Esophagus squamous epithelium (tissue), 5 donors: ENCODE measurements at regions not wholly inside any gene's neighbourhood (a gene's known extent, or its start where the extent isn't known, plus 50 kb on each side); places are given as distances from the start of the nearest gene placed in this dataset.

Experiments used
- DNase-seq: peaks from one replicate; lab custom pipeline; 2025; lab: John Stamatoyannopoulos, UW
- H3K27ac ChIP-seq, 4 donors: fragments of 200-600 bp; sonication (generic); one replicate each; pipeline ENCODE4 v1.5.1; 2016 to 2019; ENCODE audit warnings: mild to moderate bottlenecking in 1 of 4
- H3K27me3 ChIP-seq, 4 donors: fragments of 200-600 bp; sonication (generic); 1 replicate in 3 of 4; 2 replicates in 1 of 4; pipeline versions ENCODE4 v1.5.1 to v1.6.0; 2017 to 2021; ENCODE audit warnings: antibody characterized with exemption in 1 of 4
- H3K36me3 ChIP-seq, 3 donors: fragments of 200-600 bp; sonication (generic); one replicate each; pipeline ENCODE4 v1.5.1; 2016 to 2019
- H3K4me1 ChIP-seq, 3 donors: fragments of 200-600 bp; sonication (generic); one replicate each; pipeline ENCODE4 v1.5.1; 2017 to 2019
- H3K4me3 ChIP-seq, 4 donors: fragments of 200-600 bp; sonication (generic); 1 replicate in 3 of 4; 2 replicates in 1 of 4; pipeline ENCODE4 v1.5.1; 2016 to 2019; ENCODE audit warnings: mild to moderate bottlenecking in 2 of 4, moderate library complexity in 1 of 4
- H3K9me3 ChIP-seq, 3 donors: fragments of 200-600 bp; sonication (generic); one replicate each; pipeline ENCODE4 v1.5.1; 2016 to 2019
- POLR2A ChIP-seq, 4 donors: fragments of 450-650 bp; IDR thresholded peaks; one replicate each; pipeline ENCODE4 v1.6.1; 2017; ENCODE audit warnings: antibody characterized with exemption in 4 of 4, mild to moderate bottlenecking in 4 of 4, moderate library complexity in 3 of 4
- WGBS, 2 donors: methylation state at CpG; one replicate each; pipeline ENCODE4 v1.1.5; 2018; 5-methylcytosine and 5-hydroxymethylcytosine counted together
- intact Hi-C: fragments of 100-400 bp; cut with DNase I; formaldehyde crosslinking; loops from one replicate; pipeline ENCODE4 v1.15.0; 2022
- TF ChIP-seq, protein P1 (sequence below), 6 experiments: fragments of 450-650 bp in 4 of 6; fragments of 200-600 bp in 2 of 6; sonication (generic) in 2 of 6; IDR thresholded peaks; one replicate each; pipeline ENCODE4 v1.5.1; 2016 to 2019; ENCODE audit warnings: antibody characterized with exemption in 6 of 6, mild to moderate bottlenecking in 4 of 6, moderate library complexity in 4 of 6
- donor health status: DM: yes; HTN: yes; CAD: no.

DNA sequence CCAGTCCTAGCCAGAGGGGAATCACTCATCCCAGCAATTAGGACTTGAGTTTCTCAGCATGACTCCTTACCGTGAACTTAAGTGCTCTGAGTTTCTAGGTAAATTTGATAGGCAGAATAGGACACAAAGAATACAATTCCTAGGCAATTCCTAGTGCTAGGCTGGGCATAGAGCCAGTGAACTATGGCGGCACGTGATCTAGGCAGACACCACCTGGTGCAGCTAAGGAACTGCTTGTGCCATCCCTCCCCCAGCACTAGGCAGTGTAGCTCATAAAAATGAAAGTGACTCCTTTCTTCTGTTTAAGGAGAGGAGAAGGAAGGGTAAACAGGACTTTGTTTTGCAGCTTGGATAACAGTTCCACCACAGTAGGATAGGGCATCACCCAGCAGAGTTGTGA, 736.3 kb upstream of the PCDH7 start:
- Histone ChIP-seq H3K4me1 (no peaks in the 10 kb centered on the region), H3K4me3 (no peak overlapping the region), H3K27me3 (no peaks in the 10 kb centered on the region), H3K9me3 (no peaks in the 10 kb centered on the region), H3K27ac (no peak overlapping the region), H3K36me3 (no peaks in the 10 kb centered on the region)
- WGBS, 2 donors: 68 to 74% methylated on average over 3 of the region's 3 CpGs
- intact Hi-C loops: no loop called here
- TF ChIP-seq POLR2A (IDR thresholded peaks at IDR 0.05): no peak
- TF ChIP-seq, protein P1, sequence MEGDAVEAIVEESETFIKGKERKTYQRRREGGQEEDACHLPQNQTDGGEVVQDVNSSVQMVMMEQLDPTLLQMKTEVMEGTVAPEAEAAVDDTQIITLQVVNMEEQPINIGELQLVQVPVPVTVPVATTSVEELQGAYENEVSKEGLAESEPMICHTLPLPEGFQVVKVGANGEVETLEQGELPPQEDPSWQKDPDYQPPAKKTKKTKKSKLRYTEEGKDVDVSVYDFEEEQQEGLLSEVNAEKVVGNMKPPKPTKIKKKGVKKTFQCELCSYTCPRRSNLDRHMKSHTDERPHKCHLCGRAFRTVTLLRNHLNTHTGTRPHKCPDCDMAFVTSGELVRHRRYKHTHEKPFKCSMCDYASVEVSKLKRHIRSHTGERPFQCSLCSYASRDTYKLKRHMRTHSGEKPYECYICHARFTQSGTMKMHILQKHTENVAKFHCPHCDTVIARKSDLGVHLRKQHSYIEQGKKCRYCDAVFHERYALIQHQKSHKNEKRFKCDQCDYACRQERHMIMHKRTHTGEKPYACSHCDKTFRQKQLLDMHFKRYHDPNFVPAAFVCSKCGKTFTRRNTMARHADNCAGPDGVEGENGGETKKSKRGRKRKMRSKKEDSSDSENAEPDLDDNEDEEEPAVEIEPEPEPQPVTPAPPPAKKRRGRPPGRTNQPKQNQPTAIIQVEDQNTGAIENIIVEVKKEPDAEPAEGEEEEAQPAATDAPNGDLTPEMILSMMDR (IDR thresholded peaks at IDR 0.05): no peak
- no peak for DNase-seq

DNA sequence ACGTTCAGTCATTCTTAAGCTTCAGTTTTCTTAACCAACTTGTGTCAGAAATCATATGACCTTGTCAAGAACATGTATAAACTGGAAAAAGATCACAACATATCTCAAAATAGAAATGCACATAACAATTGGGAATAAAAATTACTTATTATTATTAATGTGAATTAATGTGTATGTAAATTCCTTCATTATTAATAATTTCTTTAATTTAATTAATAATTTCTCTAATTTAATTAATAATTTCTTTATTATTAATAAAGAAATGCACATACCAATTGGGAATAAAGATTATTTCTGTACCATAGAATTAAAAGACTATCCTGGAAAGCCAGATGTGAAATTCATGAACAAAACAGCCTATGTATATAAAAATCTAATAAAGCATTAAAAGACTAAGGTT, 718.5 kb upstream of the PCDH7 start:
- intact Hi-C loops: no loop called here
- no peak for TF ChIP-seq POLR2A (IDR thresholded peaks at IDR 0.05)
- TF ChIP-seq, protein P1 (IDR thresholded peaks at IDR 0.05): no peak
- DNase-seq: no peak
- Histone ChIP-seq H3K36me3 (no peaks in the 10 kb centered on the region), H3K27ac (no peak overlapping the region), H3K9me3 (no peaks in the 10 kb centered on the region), H3K27me3 (no peaks in the 10 kb centered on the region), H3K4me1 (no peaks in the 10 kb centered on the region), H3K4me3 (no peak overlapping the region)
- 38 to 42% methylated on average over 1 of the region's 1 CpG for WGBS, 2 donors

DNA sequence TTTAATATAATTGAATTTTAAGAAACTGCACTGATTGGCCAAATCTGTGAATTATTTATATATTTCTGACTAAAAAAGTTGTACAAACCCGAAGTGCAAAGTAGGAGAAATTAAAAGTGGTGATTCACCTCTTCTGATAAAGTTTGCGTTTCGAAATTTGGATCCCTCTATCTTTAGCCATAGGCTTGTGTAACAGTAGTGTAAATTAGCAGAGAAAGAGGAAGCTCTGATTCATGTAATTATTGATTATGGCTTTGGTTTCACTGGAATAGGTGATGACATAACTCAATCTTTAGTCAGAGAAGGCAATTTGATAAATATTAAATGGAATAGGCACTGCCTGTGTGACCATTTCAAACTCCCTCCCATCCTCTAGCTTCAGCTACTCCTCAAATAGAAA, 717.8 kb upstream of the PCDH7 start:
- Histone ChIP-seq H3K36me3 (no peaks in the 10 kb centered on the region), H3K4me1 (no peaks in the 10 kb centered on the region), H3K4me3 (no peak overlapping the region), H3K9me3 (peaks cover 0 to 2% (median 0%) of the 10 kb centered on the region in 3 donors), H3K27ac (no peak overlapping the region), H3K27me3 (no peaks in the 10 kb centered on the region)
- 58 to 68% methylated on average over 3 of the region's 3 CpGs for WGBS, 2 donors
- no peak for DNase-seq
- intact Hi-C loops: no loop called here
- TF ChIP-seq POLR2A (IDR thresholded peaks at IDR 0.05): no peak
- TF ChIP-seq, protein P1 (IDR thresholded peaks at IDR 0.05): no peak

DNA sequence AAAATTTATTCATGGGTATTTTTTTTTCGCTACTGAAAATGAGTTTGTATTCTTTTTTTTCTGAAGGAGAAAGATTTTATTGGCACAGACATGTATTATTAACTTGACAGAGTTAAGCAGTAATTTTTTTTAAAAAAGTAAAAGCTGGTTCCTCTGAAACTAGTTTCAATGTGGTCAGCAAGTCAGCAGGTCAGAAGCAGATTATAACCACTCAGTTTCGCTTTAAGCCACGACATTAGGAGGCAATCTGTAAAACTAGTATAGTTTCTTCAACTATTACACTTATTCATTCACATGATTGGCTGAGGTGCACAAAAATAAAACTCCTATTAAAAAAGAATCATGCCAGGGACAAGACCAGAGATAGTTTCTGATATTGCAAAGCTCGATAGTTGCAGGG, 714.2 kb upstream of the PCDH7 start:
- no peak overlapping the region for H3K4me3 ChIP-seq
- TF ChIP-seq POLR2A (IDR thresholded peaks at IDR 0.05): no peak
- TF ChIP-seq, protein P1 (IDR thresholded peaks at IDR 0.05): no peak
- H3K36me3 ChIP-seq: no peaks in the 10 kb centered on the region
- DNase-seq: no peak
- no peaks in the 10 kb centered on the region for H3K4me1 ChIP-seq
- no peak overlapping the region for H3K27ac ChIP-seq
- intact Hi-C loops: no loop called here
- H3K9me3 ChIP-seq: peaks cover 0 to 12% (median 0%) of the 10 kb centered on the region in 3 donors
- 66 to 76% methylated on average over 4 of the region's 4 CpGs for WGBS, 2 donors
- no peaks in the 10 kb centered on the region for H3K27me3 ChIP-seq

DNA sequence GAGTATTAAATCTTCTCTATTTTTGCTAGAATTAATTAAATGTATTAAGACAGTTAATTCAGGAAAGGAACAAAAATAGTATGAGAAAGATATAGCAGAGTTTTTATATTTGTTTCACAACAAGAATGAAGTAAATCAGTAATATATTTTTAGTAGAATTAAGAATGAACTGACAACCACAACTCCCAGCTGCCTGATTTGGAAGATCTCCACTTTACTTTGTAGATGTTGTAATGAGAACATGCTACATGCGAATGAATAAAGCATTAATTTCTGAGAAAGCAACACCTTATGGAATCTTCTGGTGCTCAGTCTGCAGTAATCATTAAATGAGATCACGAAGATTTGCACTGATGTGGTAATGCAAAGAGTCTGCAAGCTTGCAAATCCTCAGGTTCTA, 695.6 kb upstream of the PCDH7 start:
- no peak overlapping the region for H3K27ac ChIP-seq
- TF ChIP-seq POLR2A (IDR thresholded peaks at IDR 0.05): no peak
- TF ChIP-seq, protein P1 (IDR thresholded peaks at IDR 0.05): no peak
- intact Hi-C loops: no loop called here
- no peaks in the 10 kb centered on the region for H3K27me3 ChIP-seq
- H3K36me3 ChIP-seq: no peaks in the 10 kb centered on the region
- WGBS, 2 donors: 62 to 76% methylated on average over 2 of the region's 2 CpGs
- H3K9me3 ChIP-seq: no peaks in the 10 kb centered on the region
- H3K4me3 ChIP-seq: no peak overlapping the region
- DNase-seq: no peak
- H3K4me1 ChIP-seq: no peaks in the 10 kb centered on the region
